ENCODE measurements at regions not wholly inside any gene's neighbourhood (a gene's known extent, or its start where the extent isn't known, plus 50 kb on each side); places are given as distances from the start of the nearest gene placed in this dataset.
A peak's percentile ranks its signal among the peaks of the same experiment; 100 is the strongest.

GRCh38 chr2:151157000-151157735, 104.5 kb downstream of the RBM43 start:
- DNase-seq (ENCODE audit: low read depth) = no peak

- DNase-seq (ENCODE audit: low read depth) = peak; percentile 52
Measured at GRCh38 chr2:151156431-151156830, 105.2 kb downstream of the RBM43 start.

DNA sequence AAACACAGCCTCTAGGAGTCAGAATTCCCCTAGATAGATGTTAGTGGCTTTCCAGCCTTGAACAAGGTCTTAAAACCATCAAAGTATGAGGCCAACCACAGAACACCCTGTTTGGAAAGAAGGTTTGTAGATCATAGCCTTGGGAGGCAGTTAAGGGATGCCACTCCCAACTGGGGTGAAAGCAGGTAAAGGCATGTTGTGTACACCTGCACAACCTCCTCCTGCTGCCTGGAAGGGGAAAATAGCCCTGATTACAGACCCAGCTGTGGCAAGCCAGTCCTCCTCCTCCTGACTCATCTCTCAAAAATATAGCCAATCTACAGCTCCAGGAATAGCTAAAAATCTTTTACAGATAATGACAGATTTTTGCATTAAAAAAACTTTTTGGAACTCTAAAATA, 108.1 kb downstream of the RBM43 start:
- DNase-seq (ENCODE audit: low read depth) = no peak

- no peak for DNase-seq (ENCODE audit: low read depth)
Measured at GRCh38 chr2:151150331-151151320, 111.0 kb downstream of the RBM43 start.

DNA sequence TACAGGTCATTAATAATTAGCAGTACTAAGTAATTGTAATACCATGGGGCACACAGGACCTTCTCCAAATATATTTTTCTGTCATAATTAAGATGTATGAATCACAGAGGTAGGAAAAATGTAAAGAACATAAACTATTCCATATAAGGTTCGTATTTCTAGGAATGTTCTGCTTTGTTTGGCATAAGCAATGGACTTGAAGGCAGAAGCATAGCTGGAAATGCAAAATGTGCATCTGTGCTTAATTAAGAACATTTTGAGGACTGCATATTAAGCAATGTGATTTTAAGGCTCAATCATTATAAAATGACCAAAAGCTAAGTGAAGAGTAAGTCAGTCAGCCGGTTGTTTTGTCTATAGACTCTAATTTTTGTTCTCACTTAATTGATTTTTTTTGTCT, 123.2 kb downstream of the RBM43 start:
- DNase-seq (ENCODE audit: low read depth) = no peak

- DNase-seq (ENCODE audit: low read depth) = no peak
Measured at GRCh38 chr2:151137526-151137925, 124.1 kb downstream of the RBM43 start.

DNA sequence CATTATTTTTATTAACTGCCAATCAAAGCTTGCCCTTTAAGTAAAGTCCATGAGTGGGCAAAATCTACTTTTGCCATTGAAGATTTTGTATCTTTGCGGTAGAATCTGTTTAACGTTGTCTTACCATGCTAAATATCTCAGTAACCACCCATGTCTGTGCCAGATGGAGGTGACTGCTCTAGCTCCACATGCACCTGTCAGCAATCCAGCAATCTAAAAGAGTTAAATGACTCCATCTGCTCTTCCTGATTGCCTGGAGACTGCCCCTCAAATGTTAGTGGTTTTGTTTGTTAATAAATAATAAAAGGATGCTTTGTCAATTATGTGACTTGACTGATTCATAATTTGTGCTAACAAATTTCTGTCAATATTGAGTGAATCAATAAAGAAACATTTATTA, 141.7 kb downstream of the RBM43 start:
- DNase-seq (ENCODE audit: low read depth) = no peak

GRCh38 chr2:151119374-151119773, 142.3 kb downstream of the RBM43 start:
- no peak for DNase-seq (ENCODE audit: low read depth)

DNA sequence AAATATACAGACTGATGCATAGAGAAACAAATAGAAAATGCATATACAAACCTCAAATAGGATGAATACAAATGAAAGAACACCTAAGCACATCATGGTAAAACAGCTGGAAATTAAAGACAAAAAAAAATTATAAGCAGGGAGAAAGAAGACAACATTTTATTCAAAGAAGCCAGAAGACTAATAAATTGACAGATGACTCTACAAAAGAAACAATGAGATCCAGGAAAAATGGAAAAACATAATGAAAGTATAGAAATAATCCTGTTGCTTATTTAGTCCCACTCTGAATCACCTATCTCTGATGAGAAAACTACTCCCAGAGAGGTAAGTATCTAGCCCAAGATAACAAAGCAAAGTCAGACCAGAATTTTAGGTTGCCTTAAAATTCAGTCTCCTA, 143.4 kb downstream of the RBM43 start:
- no peak for DNase-seq (ENCODE audit: low read depth)

DNA sequence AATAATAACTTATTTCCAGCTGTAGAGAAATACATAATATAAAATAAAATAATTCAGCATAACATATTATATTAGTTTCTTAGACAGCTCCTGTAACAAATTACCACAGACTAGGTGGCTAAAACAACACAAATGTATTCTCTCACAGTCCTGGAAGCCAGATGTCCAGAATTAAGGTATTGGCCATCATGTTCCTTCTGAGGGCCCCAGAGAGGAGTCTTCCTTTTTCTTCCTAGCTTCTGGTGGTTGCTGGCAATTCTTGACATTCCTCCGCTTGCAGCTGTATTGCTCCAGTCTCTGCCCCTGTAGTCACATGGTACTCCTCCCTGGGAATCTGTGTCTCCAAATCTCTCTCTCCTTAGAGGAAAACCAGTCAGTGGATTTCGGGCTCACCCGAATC, 146.8 kb downstream of the RBM43 start:
- no peak for DNase-seq (ENCODE audit: low read depth)

DNA sequence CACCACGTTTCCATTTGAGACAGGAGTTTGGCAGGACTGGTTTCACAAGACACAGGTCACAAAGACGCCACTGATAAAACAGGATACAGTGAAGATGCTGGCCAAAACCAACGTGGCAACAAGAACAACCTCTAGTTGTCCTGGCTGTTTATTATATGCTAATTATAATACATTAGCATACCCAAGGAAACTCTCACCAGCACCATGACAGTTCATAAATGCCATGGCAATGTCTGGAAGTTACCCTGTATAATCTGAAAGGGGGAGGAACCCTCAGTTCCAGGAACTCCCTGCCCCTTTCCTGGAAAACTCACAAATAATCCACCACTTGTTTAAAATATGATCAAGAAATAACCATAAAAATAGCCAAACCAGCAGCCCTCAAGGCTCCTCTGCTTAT, 148.3 kb downstream of the RBM43 start:
- DNase-seq (ENCODE audit: low read depth) = no peak

DNA sequence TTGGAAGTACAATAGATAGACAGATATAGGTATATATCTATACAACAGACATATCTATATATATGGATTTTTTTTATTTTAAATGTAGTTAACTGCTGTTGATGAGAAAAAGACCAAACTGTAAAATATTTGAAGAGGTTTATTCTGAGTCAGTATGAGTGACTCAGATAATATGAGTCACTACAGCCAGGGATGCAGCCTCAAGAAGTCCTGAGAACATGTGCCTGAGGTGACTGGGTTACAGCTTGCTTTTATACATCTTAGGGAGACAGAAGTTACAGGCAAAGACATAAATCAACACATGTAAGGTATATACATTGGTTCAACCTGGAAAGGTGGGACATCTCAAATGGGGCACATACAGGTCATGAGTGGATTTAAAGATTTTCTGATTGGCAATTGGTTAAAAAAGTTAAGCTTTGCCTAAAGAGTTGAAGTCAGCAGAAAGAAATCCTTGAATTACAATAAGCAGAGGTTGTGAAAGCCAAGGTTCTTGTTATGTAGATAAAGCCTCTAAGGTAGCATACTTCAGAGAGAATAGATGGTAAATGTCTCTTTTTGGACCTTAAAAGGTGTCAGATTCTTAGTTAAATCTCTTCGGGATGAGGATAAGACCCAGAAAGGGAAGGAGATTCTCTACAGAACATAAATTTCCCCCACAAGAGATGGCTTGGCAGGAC, 149.9 kb downstream of the RBM43 start:
- DNase-seq (ENCODE audit: low read depth) = peak; percentile 85

DNA sequence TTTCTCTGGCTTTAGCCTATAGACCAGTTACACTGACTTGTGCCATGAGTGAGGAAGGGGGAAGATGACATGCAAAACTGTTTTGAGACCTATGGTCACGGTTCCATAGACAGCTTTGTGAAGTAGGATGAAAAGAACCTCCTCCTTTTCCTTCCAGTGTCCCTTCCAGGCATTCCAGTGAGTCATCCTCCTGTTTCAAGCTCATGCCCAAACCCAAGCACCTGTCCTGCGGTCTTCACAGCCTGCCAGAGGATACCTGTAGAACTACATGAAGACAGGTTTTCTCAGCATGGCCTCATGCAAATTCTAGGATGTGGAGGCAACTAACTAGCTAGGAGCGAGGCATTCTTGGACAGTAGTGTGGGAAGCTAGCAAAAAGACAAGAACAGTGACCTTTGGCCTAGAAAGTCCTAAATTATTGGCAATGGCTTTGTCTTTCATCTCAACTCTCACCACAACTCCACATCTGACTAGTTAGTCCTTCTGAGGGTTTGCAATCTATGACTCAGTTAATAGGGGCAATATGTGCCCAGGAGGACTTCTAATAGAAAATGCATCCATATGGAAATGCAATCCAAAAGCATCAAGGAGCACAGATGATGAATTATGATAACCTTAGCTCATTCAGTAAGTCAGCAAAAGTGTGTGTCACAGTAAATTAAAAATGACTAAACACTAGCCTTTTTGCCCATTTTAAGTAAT, 154.7 kb downstream of the RBM43 start:
- DNase-seq (ENCODE audit: low read depth) = no peak

DNA sequence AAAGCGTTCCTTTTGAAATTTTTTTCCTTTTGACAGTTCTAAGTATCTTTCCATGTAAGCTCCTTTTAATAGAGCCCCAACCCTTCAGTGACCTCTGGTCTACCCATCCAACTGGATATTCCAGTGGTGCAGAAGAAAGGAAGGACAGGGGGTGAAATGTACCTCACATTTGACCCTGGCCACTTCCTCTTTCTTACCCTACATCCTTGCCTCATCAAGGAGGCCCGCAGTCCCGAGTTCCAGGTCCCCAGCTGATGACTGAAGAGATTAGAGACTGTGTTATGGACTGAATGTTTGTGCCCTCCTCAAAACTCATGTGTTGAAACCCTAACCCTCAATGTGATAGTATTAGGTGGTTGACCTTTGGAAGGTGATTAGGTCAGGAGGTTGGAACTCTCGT, 158.1 kb downstream of the RBM43 start:
- DNase-seq (ENCODE audit: low read depth) = no peak

DNA sequence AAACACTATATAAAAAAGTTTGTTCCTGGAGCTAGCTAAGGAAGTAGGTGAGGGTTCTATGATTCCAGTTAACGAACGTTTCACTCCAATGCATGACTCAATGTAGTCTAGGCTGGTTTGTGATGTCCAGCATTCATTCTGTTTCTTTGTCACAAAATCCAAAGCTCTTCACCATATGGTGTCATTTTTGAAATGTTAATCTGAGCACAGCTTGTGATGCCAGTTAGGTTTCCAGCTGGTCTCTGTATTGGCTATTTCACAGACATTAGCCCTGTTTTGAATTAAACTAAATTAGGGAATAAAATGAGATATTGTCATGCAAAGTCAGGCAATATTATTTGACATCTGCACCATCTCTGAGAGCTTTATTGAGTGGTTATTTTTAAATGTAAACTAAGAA, 159.4 kb downstream of the RBM43 start:
- DNase-seq (ENCODE audit: low read depth) = no peak

GRCh38 chr2:151098841-151099240, 162.8 kb downstream of the RBM43 start:
- DNase-seq (ENCODE audit: low read depth) = no peak

GRCh38 chr2:151097895-151098294, 163.8 kb downstream of the RBM43 start:
- DNase-seq (ENCODE audit: low read depth) = no peak

- no peak for DNase-seq (ENCODE audit: low read depth)
Measured at GRCh38 chr2:151097128-151097527, 164.5 kb downstream of the RBM43 start.

- no peak for DNase-seq (ENCODE audit: low read depth)
Measured at GRCh38 chr2:151096235-151096634, 165.4 kb downstream of the RBM43 start.

DNA sequence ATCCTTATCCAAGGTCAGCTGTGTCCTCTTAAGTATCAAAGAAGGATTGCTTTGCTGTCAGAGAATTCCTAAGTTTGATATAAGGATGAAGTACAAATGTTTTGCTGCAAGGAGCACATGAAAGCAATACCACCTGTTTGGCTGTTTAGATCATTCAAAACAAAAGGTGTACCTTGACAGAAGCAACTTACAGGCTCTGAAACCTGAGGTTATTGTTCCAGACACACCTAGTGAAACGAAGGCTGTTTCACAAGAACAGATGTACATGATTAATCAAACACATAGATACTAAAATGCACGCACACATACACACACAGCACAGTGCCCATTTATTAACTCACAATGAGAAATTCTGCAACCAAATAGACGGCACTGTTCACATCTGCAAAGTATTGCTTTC, 166.2 kb downstream of the RBM43 start:
- no peak for DNase-seq (ENCODE audit: low read depth)

DNA sequence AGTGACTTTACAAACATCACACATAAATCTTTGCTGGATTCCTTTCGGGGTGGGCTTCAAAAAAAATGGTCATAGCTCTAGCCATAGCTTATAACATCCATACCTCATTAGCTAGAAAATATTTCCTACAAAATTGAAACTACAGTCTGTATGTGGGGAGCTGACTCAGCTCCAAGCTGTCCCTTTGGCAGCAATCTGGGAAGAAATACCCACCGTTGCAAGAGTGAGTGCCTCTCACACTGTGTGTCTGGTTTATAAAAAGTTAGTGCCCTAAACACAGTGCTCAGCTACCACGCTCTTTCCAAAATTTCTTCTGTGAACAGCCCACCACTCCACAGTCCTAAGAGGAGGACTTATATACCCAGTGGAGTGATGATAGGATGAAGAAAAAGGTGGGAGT, 170.1 kb downstream of the RBM43 start:
- DNase-seq (ENCODE audit: low read depth) = no peak
